Activated CD4-positive, alpha-beta T cell treated with anti-CD3 and anti-CD28 coated beads for 36 hours (primary cell): ENCODE measurements at regions not wholly inside any gene's neighbourhood (a gene's known extent, or its start where the extent isn't known, plus 50 kb on each side); places are given as distances from the start of the nearest gene placed in this dataset.

Source experiments
- ATAC-seq: fragments of 200-7000 bp; cut with Tn5 transposase; one replicate; pipeline ENCODE4 v1.10.0; 2021; ENCODE audit warnings: mild to moderate bottlenecking, moderate library complexity
- CTCF ChIA-PET: fragments of 350-600 bp; sonication (Branson Sonifier 250); formaldehyde crosslinking; loops from one replicate; lab custom pipeline; 2021; ENCODE audit warnings: antibody characterized with exemption; lab: Charles Lee
- POLR2A ChIA-PET: fragments of 350-600 bp; sonication (Branson Sonifier 250); formaldehyde crosslinking; loops from one replicate; lab custom pipeline; 2021; ENCODE audit warnings: antibody characterized with exemption, inconsistent platforms; lab: Charles Lee
- DNase-seq: peaks from one replicate; pipeline ENCODE4 v3.0.0-alpha.2; 2020
- H3K27ac Mint-ChIP-seq: one replicate; pipeline ENCODE4 v1.8.0; 2021; ENCODE audit warnings: mixed read lengths
- H3K27me3 Mint-ChIP-seq: one replicate; pipeline ENCODE4 v1.8.0; 2021; ENCODE audit warnings: mixed read lengths
- H3K36me3 Mint-ChIP-seq: one replicate; pipeline ENCODE4 v1.8.0; 2021; ENCODE audit warnings: low read depth, mixed read lengths
- H3K4me1 Mint-ChIP-seq: one replicate; pipeline ENCODE4 v1.8.0; 2021; ENCODE audit warnings: mixed read lengths
- H3K4me3 Mint-ChIP-seq: one replicate; pipeline ENCODE4 v1.8.0; 2021; ENCODE audit warnings: mild to moderate bottlenecking, moderate library complexity, mixed read lengths
- H3K9me3 Mint-ChIP-seq: one replicate; pipeline ENCODE4 v1.8.0; 2021; ENCODE audit warnings: low read depth, mixed read lengths
- intact Hi-C, 2 experiments: fragments of 100-400 bp; cut with DNase I in 1 of 2; cut with micrococcal nuclease in 1 of 2; formaldehyde crosslinking; loops; one replicate each; pipeline versions ENCODE4 v1.14.2 to v1.15.1; 2022 to 2024; cut with DNase I, micrococcal nuclease

GRCh38 chr22:23414727-23415489 is 165.2 kb downstream of the IGLL1 start:
- ChIA-PET POLR2A (no interaction called here), CTCF (no interaction called here)
- Mint-ChIP-seq H3K4me1 (peaks cover 12% of the 10 kb centered on the region), H3K27ac (no peak overlapping the region), H3K27me3 (no peaks in the 10 kb centered on the region), H3K9me3 (no peaks in the 10 kb centered on the region), H3K36me3 (no peaks in the 10 kb centered on the region), H3K4me3 (no peak overlapping the region)
- intact Hi-C loops = no loop called here
- no peak for DNase-seq
- ATAC-seq = no peak

DNA sequence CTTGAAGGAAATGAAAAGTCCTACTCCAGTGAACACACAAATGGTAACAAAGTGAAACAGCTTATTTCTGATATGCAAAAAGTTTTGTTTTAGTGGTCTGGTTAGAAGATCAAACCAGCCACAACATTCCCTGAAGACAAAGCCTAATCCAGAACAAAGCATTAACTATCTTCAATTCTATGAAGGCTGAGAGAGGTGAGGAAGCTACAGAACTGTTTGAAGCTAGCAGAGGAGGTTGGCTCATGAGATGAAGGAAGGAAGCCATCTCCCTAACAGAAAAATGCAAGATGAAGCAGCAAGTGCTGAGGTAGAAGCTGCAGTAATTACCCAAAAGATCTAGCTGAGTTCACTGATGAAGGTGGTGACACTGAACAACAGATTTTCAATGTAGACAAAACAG is 168.4 kb downstream of the IGLL1 start:
- peaks cover 12% of the 10 kb centered on the region for H3K4me1 Mint-ChIP-seq
- no peak for DNase-seq
- H3K27me3 Mint-ChIP-seq = no peaks in the 10 kb centered on the region
- no peak overlapping the region for H3K27ac Mint-ChIP-seq
- no peaks in the 10 kb centered on the region for H3K36me3 Mint-ChIP-seq
- no peak overlapping the region for H3K4me3 Mint-ChIP-seq
- H3K9me3 Mint-ChIP-seq = no peaks in the 10 kb centered on the region
- ChIA-PET CTCF (interaction anchor here (0.6 kb wide), 1 partner anchor 14 kb away, joined by 3 read pairs; no protein-coding TSS in a partner anchor), POLR2A (no interaction called here)
- ATAC-seq = no peak
- intact Hi-C loops = no loop called here

GRCh38 chr22:23410411-23410810 is 169.7 kb downstream of the IGLL1 start:
- ChIA-PET CTCF (no interaction called here), POLR2A (no interaction called here)
- Mint-ChIP-seq H3K36me3 (no peaks in the 10 kb centered on the region), H3K9me3 (no peaks in the 10 kb centered on the region), H3K27ac (no peak overlapping the region), H3K4me3 (no peak overlapping the region), H3K27me3 (no peaks in the 10 kb centered on the region), H3K4me1 (peaks cover 12% of the 10 kb centered on the region)
- ATAC-seq (no peak), DNase-seq (no peak)
- intact Hi-C loops = no loop called here

DNA sequence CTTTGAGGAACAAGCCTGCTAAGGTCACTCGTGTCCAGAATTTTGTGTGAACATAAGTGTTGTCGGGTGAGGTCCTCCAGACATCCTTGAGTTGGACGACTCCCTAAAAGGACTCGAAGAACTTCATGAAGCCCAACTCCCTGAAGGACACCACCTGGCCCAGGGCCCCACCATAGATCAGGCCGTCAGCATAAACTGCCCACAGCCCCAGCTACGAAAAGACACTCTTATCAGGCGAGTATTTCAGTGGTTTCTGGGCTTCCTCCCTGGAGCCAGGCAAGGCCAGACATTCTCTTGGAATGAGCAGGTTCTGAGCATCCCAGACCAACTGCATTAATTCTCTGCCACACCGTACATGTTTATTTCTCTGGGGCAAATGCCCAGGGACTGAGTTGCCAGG is 170.1 kb downstream of the IGLL1 start:
- H3K27ac Mint-ChIP-seq = no peak overlapping the region
- no peak for ATAC-seq
- no peaks in the 10 kb centered on the region for H3K9me3 Mint-ChIP-seq
- DNase-seq = no peak
- peaks cover 12% of the 10 kb centered on the region for H3K4me1 Mint-ChIP-seq
- no peak overlapping the region for H3K4me3 Mint-ChIP-seq
- H3K27me3 Mint-ChIP-seq = no peaks in the 10 kb centered on the region
- POLR2A ChIA-PET = no interaction called here
- intact Hi-C loops = loop anchor here in 1 of 2 experiments (5.0 kb wide), 1 partner anchor 112 kb away; no protein-coding TSS in a partner anchor
- no peaks in the 10 kb centered on the region for H3K36me3 Mint-ChIP-seq
- CTCF ChIA-PET = no interaction called here

DNA sequence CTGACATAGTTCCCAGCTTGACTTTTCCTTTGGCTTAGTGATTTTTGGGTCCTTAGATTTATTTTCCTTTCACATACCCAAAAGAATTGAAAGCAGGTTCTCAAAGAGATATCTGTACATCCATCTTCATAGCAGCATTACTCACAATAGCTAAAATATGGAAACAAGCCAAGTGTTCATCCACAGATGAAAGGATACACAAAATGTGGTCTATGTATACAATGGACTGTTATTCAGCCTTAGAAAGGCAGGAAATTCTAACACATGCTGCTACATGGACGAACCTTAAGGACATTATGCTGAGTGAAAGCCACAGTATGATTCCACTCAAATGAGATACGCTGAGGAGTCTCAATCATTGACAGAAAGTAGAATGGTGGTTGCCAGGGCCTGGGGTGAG is 171.8 kb downstream of the IGLL1 start:
- no peak for ATAC-seq
- H3K4me3 Mint-ChIP-seq = no peak overlapping the region
- intact Hi-C loops = loop anchor here in 1 of 2 experiments (5.0 kb wide), 1 partner anchor 114 kb away; no protein-coding TSS in a partner anchor
- no peaks in the 10 kb centered on the region for H3K36me3 Mint-ChIP-seq
- no peaks in the 10 kb centered on the region for H3K27me3 Mint-ChIP-seq
- CTCF ChIA-PET = no interaction called here
- H3K9me3 Mint-ChIP-seq = no peaks in the 10 kb centered on the region
- no peak for DNase-seq
- H3K4me1 Mint-ChIP-seq = peaks cover 12% of the 10 kb centered on the region
- POLR2A ChIA-PET = no interaction called here
- no peak overlapping the region for H3K27ac Mint-ChIP-seq

DNA sequence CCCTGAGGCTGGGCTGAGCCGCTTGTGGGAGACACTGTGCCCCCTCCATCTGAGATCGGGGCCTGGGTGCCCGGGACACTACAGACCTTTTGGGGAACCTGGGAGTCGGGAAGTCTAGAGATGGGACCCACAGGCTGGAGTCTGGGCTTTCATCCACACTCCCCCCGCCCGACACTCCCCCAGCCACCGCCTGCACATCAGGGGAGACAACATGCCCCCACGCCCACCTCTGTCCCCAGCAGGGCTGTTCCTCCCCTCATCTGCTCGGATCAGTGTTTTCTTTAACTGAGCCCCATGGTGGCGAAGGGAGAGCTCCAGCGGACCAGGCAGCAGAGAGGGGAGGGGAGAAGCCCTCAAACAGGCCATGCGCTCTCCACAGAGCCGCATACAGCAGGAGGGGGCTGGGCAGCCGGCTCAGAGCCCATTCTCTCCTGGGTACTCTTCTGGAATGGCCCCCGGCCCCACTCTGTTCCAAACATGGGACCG is 174.7 kb downstream of the IGLL1 start:
- no peaks in the 10 kb centered on the region for H3K9me3 Mint-ChIP-seq
- no peaks in the 10 kb centered on the region for H3K36me3 Mint-ChIP-seq
- DNase-seq (no peak), ATAC-seq (no peak)
- no peaks in the 10 kb centered on the region for H3K4me1 Mint-ChIP-seq
- H3K4me3 Mint-ChIP-seq = no peak overlapping the region
- intact Hi-C loops = loop anchor here in 1 of 2 experiments (5.0 kb wide), 1 partner anchor 117 kb away; no protein-coding TSS in a partner anchor
- CTCF ChIA-PET = interaction anchor here (0.6 to 1.1 kb wide), 2 partner anchors 22 to 25 kb away, joined by 3 read pairs; no protein-coding TSS in a partner anchor
- H3K27ac Mint-ChIP-seq = no peak overlapping the region
- POLR2A ChIA-PET = no interaction called here
- H3K27me3 Mint-ChIP-seq = no peaks in the 10 kb centered on the region

DNA sequence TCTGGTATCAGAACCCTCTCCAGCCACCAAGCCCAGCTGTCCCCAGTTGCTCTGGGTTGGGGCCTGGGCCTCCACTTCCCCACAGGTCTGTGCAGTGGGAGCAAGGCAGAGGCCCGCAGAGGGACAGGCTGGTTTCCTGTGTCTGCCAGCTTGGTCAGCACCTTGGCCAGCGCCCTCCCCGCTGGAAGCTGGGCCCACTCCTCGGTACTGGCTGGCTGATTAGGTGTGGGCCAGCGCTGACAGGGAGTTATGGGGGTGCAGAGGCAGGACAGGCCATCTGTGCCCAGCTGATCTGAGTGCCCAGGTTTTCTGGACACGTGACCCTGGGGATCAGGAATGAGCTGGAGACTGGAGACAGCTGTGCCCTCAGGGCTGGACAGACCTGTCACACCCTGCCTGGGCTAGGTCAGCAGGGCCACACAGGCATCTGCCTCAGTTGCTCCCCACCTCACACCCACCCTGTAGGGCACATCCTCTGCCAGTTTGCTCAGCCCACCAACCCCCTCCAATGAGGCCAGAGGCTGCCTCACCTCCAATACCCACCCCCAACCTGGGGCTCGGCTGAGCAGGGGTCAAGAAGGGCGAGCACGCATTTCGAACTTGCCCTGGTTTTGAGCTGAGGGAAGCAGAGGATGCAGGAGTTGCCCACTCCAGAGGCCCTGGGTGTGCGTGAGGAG is 175.3 kb downstream of the IGLL1 start:
- Mint-ChIP-seq H3K4me3 (no peak overlapping the region), H3K36me3 (no peaks in the 10 kb centered on the region), H3K27me3 (no peaks in the 10 kb centered on the region), H3K9me3 (no peaks in the 10 kb centered on the region), H3K4me1 (no peaks in the 10 kb centered on the region), H3K27ac (no peak overlapping the region)
- ATAC-seq = no peak
- DNase-seq = peak; percentile 41
- ChIA-PET CTCF (interaction anchor here (0.7 kb wide), 1 partner anchor 418 kb away, joined by 3 read pairs; no protein-coding TSS in a partner anchor), POLR2A (no interaction called here)
- intact Hi-C loops = loop anchor here (5.0 kb wide), 2 partner anchors 117 to 132 kb away; no protein-coding TSS in a partner anchor

DNA sequence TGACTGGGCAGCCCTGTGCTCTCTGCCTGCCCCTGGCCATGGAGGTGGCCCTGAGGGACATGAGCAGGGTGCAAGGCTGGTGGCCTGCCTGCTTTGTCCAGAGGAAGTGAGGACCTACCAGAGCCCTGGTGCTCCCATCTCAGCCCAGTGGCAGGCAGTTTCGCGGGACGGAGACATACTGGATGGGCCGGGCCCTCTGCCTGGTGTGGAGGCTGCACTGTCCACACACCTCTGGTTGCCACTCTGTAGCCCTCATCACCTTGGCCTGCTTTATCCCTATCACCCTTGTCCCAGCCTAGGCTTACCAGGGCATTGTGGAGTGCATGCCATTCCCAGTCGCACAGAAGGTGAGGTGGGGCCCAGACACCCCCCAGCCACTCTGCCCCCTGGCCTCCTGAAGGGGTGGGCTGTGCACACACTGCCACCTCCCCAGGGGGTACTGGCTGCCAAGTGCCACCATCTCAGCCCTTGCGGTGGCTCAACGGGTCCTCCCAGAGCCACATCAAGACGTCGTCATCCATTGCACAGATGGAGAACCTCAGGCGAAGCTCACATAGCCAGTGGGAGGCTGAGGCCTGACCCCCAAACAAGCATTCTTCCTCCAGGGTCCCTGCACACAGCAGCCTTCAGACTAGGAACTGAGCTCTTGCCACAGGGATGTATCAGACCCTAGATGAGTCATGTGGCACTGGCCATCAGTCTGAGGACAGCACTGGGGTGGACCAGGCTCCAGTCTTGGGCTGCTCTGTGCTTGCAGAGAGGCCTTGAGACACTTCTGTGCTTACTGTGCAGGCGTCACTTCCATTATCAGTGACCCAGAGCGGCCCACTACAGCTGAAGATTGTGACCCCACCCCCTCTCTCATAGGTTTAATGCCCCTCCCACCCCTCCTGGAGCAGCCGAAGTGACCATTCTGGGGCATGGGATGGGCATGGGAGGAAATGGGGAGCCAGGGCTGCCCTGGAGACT is 176.1 kb downstream of the IGLL1 start:
- no peak for ATAC-seq
- CTCF ChIA-PET = interaction anchor here (0.7 kb wide), 2 partner anchors 34 to 419 kb away, joined by 3 read pairs; no protein-coding TSS in a partner anchor
- Mint-ChIP-seq H3K4me3 (no peak overlapping the region), H3K27me3 (no peaks in the 10 kb centered on the region), H3K9me3 (no peaks in the 10 kb centered on the region), H3K4me1 (no peaks in the 10 kb centered on the region), H3K27ac (no peak overlapping the region), H3K36me3 (no peaks in the 10 kb centered on the region)
- DNase-seq = no peak
- intact Hi-C loops = loop anchor here in 1 of 2 experiments (5.0 kb wide), 1 partner anchor 133 kb away; no protein-coding TSS in a partner anchor
- POLR2A ChIA-PET = no interaction called here

DNA sequence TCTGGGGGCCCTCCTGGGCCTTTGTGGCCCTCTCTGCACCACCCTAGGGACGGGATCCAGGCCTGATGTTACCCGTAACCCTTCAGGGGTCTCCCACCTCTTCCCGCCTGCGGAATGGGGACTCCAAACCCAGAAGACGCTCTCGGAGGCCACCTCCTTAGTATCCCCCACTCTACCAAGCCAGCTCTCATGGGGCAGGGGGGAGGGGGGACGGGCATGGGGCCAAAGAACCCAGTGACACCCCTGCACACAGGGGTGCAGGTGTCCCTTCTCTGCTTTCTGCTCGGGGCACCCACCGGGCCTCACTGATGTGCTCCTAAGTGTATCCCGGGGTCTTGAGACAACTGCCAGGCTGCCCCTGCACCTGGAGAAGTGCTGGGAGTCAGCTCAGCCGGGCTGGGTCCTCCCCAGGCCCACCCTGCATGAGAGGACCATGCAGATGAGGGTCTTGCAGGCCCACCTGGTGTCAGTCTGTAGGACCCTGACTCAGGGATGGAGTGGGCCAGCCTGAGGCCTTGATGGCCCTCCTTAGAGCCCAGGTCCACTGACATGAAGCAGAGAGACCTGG is 176.9 kb downstream of the IGLL1 start:
- intact Hi-C loops = loop anchor here in 1 of 2 experiments (5.0 kb wide), 1 partner anchor 134 kb away; no protein-coding TSS in a partner anchor
- no peaks in the 10 kb centered on the region for H3K27me3 Mint-ChIP-seq
- no peaks in the 10 kb centered on the region for H3K4me1 Mint-ChIP-seq
- no peaks in the 10 kb centered on the region for H3K9me3 Mint-ChIP-seq
- ChIA-PET POLR2A (no interaction called here), CTCF (interaction anchor here (0.7 kb wide), 1 partner anchor 35 kb away, joined by 3 read pairs; no protein-coding TSS in a partner anchor)
- ATAC-seq (no peak), DNase-seq (no peak)
- no peak overlapping the region for H3K27ac Mint-ChIP-seq
- no peak overlapping the region for H3K4me3 Mint-ChIP-seq
- H3K36me3 Mint-ChIP-seq = no peaks in the 10 kb centered on the region

DNA sequence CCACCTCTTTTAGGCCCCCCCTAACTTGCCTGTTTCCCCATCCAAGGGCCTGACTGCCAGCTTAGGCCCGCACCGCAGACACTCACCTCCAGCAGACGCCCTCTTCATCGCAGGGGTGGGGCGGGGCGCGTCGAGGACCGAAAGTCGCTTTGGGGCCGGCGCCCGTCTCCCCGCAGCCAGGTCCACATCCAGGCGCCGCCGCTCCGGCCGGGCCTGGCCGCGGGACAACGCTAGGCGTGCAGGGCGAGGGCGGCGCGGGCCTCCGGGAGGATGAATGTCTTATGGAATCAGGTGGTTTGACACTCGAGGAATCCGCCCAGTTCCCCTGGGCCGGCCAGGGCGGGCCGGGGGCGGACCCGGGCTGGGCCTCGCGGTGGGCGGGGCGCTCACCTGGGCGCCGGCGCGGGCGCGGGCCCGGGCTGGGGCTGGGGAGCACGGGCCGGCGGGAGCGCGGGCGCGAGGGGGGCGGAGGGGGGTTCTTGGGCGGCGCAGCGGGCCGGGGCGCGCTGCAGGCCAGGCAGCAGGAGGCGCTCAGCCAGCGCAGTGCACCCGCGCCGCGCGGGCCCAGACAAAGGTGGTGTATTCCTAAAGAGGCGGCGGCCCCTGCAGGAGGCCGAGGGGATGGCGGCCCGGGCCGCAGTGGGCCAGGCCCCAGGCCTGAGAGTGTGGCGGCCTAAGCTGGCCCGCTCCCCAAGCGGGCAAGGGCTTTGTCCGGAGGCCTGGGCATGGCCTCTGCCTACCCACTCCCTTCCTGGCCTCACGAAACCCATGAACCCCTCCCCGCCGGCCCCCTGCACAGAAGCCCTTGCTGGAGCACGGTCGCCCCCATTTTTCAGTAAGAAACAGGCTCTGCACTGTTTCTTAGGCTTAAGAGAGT is 177.6 kb downstream of the IGLL1 start:
- no peak overlapping the region for H3K27ac Mint-ChIP-seq
- ATAC-seq (peak; percentile 95), DNase-seq (peak; percentile 82)
- H3K4me1 Mint-ChIP-seq = no peaks in the 10 kb centered on the region
- POLR2A ChIA-PET = no interaction called here
- H3K9me3 Mint-ChIP-seq = no peaks in the 10 kb centered on the region
- CTCF ChIA-PET = no interaction called here
- H3K36me3 Mint-ChIP-seq = no peaks in the 10 kb centered on the region
- H3K4me3 Mint-ChIP-seq = no peak overlapping the region
- no peaks in the 10 kb centered on the region for H3K27me3 Mint-ChIP-seq
- intact Hi-C loops = loop anchor here (1.0 to 5.0 kb wide), 2 partner anchors 135 to 137 kb away; no protein-coding TSS in a partner anchor
